ENCODE measurements at regions not wholly inside any gene's neighbourhood (a gene's known extent, or its start where the extent isn't known, plus 50 kb on each side); places are given as distances from the start of the nearest gene placed in this dataset.

GRCh38 chr4:128728190-128728589 lies 81.3 kb upstream of the JADE1 start:
- Histone ChIP-seq H3K9me3 (ENCODE audit: control extremely low read depth in 1 of 3, control insufficient read depth in 2 of 3, insufficient read depth in 1 of 3, low read length in 2 of 3) (no peaks in the 10 kb centered on the region), H4K20me1 (ENCODE audit: control insufficient read depth, insufficient read depth, low read length, poor library complexity, severe bottlenecking) (no peaks in the 10 kb centered on the region), H3K27ac (ENCODE audit: low read length in 2 of 2) (no peak overlapping the region), H3K9ac (ENCODE audit: low read length) (no peak overlapping the region), H3K4me1 (ENCODE audit: control insufficient read depth in 2 of 2, insufficient read depth in 2 of 2, low read length in 2 of 2) (no peaks in the 10 kb centered on the region), H3K4me2 (replicated peaks; ENCODE audit: low read depth, low read length, poor library complexity, severe bottlenecking) (no peak overlapping the region), H3K79me2 (ENCODE audit: control insufficient read depth, insufficient read depth, low read length) (no peaks in the 10 kb centered on the region), H3K36me3 (replicated peaks in 1 of 2; ENCODE audit: control extremely low read depth in 1 of 2, control insufficient read depth in 1 of 2, extremely low read depth in 1 of 2, insufficient read depth in 2 of 2, low read length in 1 of 2) (no peaks in the 10 kb centered on the region), H3K27me3 (replicated peaks in 1 of 4; ENCODE audit: control extremely low read depth in 1 of 4, control insufficient read depth in 3 of 4, insufficient read depth in 4 of 4, low read length in 3 of 4) (no peaks in the 10 kb centered on the region), H2AFZ (ENCODE audit: insufficient read depth, low read depth, low read length, poor library complexity, severe bottlenecking) (no peak overlapping the region), H3K4me3 (ENCODE audit: control extremely low read depth in 1 of 5, extremely low read depth in 1 of 5, insufficient read depth in 1 of 5, low read depth in 2 of 5, low read length in 4 of 5) (no peak overlapping the region)
- H3K27me3 Mint-ChIP-seq, result no peaks in the 10 kb centered on the region
- no peak for ATAC-seq (ENCODE audit: low read depth)
- H3K27ac Mint-ChIP-seq, result no peak overlapping the region
- H3K9me3 Mint-ChIP-seq (ENCODE audit: insufficient read depth), result no peaks in the 10 kb centered on the region
- DNase-seq, result no peak
- intact Hi-C loops (cut with micrococcal nuclease), result no loop called here
- CTCF ChIA-PET, result no interaction called here
- no peaks in the 10 kb centered on the region for H3K4me1 Mint-ChIP-seq
- no CpG with 5 or more reads among the region's 2 CpGs for WGBS (ENCODE audit: insufficient coverage)
- TF ChIP-seq EZH2 (IDR thresholded peaks at IDR 0.05; ENCODE audit: borderline replicate concordance, insufficient read depth, low read depth, low read length, poor library complexity, severe bottlenecking), result no peak
- TF ChIP-seq, protein P1, sequence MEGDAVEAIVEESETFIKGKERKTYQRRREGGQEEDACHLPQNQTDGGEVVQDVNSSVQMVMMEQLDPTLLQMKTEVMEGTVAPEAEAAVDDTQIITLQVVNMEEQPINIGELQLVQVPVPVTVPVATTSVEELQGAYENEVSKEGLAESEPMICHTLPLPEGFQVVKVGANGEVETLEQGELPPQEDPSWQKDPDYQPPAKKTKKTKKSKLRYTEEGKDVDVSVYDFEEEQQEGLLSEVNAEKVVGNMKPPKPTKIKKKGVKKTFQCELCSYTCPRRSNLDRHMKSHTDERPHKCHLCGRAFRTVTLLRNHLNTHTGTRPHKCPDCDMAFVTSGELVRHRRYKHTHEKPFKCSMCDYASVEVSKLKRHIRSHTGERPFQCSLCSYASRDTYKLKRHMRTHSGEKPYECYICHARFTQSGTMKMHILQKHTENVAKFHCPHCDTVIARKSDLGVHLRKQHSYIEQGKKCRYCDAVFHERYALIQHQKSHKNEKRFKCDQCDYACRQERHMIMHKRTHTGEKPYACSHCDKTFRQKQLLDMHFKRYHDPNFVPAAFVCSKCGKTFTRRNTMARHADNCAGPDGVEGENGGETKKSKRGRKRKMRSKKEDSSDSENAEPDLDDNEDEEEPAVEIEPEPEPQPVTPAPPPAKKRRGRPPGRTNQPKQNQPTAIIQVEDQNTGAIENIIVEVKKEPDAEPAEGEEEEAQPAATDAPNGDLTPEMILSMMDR (IDR thresholded peaks at IDR 0.05), result no peak
- POLR2A ChIA-PET, result no interaction called here
- H3K4me3 Mint-ChIP-seq, result no peak overlapping the region

GRCh38 chr4:128727658-128728057 lies 81.8 kb upstream of the JADE1 start:
- H3K4me1 ChIP-seq (ENCODE audit: control insufficient read depth in 2 of 2, insufficient read depth in 2 of 2, low read length in 2 of 2), result no peaks in the 10 kb centered on the region
- no peak overlapping the region for H3K4me2 ChIP-seq (replicated peaks; ENCODE audit: low read depth, low read length, poor library complexity, severe bottlenecking)
- no peak overlapping the region for H3K27ac ChIP-seq (ENCODE audit: low read length in 2 of 2)
- no peaks in the 10 kb centered on the region for H3K36me3 ChIP-seq (replicated peaks in 1 of 2; ENCODE audit: control extremely low read depth in 1 of 2, control insufficient read depth in 1 of 2, extremely low read depth in 1 of 2, insufficient read depth in 2 of 2, low read length in 1 of 2)
- H3K9me3 ChIP-seq (ENCODE audit: control extremely low read depth in 1 of 3, control insufficient read depth in 2 of 3, insufficient read depth in 1 of 3, low read length in 2 of 3), result no peaks in the 10 kb centered on the region
- intact Hi-C loops (cut with micrococcal nuclease), result no loop called here
- H3K27ac Mint-ChIP-seq, result no peak overlapping the region
- ChIA-PET CTCF (no interaction called here), POLR2A (no interaction called here)
- H4K20me1 ChIP-seq (ENCODE audit: control insufficient read depth, insufficient read depth, low read length, poor library complexity, severe bottlenecking), result no peaks in the 10 kb centered on the region
- no peaks in the 10 kb centered on the region for H3K27me3 ChIP-seq (replicated peaks in 1 of 4; ENCODE audit: control extremely low read depth in 1 of 4, control insufficient read depth in 3 of 4, insufficient read depth in 4 of 4, low read length in 3 of 4)
- TF ChIP-seq EZH2 (IDR thresholded peaks at IDR 0.05; ENCODE audit: borderline replicate concordance, insufficient read depth, low read depth, low read length, poor library complexity, severe bottlenecking), result no peak
- TF ChIP-seq, protein P1 (IDR thresholded peaks at IDR 0.05), result no peak
- ATAC-seq (ENCODE audit: low read depth) (no peak), DNase-seq (no peak)
- no peak overlapping the region for H2AFZ ChIP-seq (ENCODE audit: insufficient read depth, low read depth, low read length, poor library complexity, severe bottlenecking)
- no peaks in the 10 kb centered on the region for H3K27me3 Mint-ChIP-seq
- no peaks in the 10 kb centered on the region for H3K79me2 ChIP-seq (ENCODE audit: control insufficient read depth, insufficient read depth, low read length)
- no peak overlapping the region for H3K4me3 ChIP-seq (ENCODE audit: control extremely low read depth in 1 of 5, extremely low read depth in 1 of 5, insufficient read depth in 1 of 5, low read depth in 2 of 5, low read length in 4 of 5)
- H3K4me1 Mint-ChIP-seq, result no peaks in the 10 kb centered on the region
- H3K9ac ChIP-seq (ENCODE audit: low read length), result no peak overlapping the region
- H3K4me3 Mint-ChIP-seq, result no peak overlapping the region
- no peaks in the 10 kb centered on the region for H3K9me3 Mint-ChIP-seq (ENCODE audit: insufficient read depth)
